ENCODE measurements at regions not wholly inside any gene's neighbourhood (a gene's known extent, or its start where the extent isn't known, plus 50 kb on each side); places are given as distances from the start of the nearest gene placed in this dataset.
"Not testable (repeated sequence)": the region's sequence is repeated elsewhere in the genome, so short reads cannot be mapped to it uniquely, and the experiment has no call there.

DNA sequence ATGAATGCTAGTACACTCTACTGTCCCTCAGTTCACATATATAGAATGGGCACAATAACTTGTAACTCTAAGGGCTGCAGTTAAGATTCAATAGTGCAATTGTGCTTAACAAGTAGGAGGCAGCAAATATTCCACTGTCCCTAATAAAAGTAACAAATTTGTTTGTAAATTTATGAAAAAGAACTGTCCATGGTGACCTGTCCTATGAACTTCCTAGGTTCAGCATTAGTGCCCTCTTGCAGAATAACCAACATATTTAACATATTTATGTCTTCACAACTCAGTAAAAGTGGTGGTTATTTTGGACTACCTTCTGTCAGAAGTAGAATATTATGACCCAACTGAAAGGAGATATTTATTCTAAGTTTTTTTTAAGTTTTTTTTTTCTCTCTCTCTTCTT, 327.8 kb downstream of the CENPW start (continued):
- TF ChIP-seq RELA (CRISPR knock-in tag; IDR thresholded peaks at IDR 0.05; ENCODE audit: borderline replicate concordance), result no peak

DNA sequence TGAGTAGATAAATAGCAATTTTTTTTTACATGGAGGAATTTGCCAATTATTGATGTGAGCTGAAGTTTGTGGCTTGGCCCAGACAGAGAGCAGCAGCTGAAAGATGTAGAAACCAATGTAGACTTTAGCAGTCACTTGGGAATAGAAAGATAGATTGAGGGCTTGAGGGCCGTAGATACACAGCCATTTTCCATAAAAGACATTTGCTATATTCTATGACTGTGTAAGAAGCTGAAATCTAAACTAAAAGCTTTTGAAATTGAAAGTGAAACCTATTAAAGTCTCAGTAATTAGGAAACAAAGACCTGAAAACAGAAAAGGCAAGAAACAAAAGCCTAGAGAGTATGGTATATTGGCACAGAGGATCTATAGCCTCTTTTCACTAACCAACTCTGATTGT, 332.7 kb downstream of the CENPW start:
- peaks cover 44% of the 10 kb centered on the region for H3K9me3 Mint-ChIP-seq
- H3K36me3 Mint-ChIP-seq, result peaks cover 10% of the 10 kb centered on the region
- DNase-seq (ENCODE audit: low spot score) (no peak), ATAC-seq (no peak)
- no peaks in the 10 kb centered on the region for H3K4me1 Mint-ChIP-seq
- H3K4me3 Mint-ChIP-seq, result no peak overlapping the region
- TF ChIP-seq FOXJ3 (CRISPR knock-in tag; IDR thresholded peaks at IDR 0.05; ENCODE audit: borderline replicate concordance) (no peak), ATF1 (CRISPR knock-in tag; IDR thresholded peaks at IDR 0.05) (no peak), JUN (CRISPR knock-in tag; IDR thresholded peaks at IDR 0.05) (no peak), TP53 (CRISPR knock-in tag; IDR thresholded peaks at IDR 0.05) (no peak)
- TF ChIP-seq, protein P1, sequence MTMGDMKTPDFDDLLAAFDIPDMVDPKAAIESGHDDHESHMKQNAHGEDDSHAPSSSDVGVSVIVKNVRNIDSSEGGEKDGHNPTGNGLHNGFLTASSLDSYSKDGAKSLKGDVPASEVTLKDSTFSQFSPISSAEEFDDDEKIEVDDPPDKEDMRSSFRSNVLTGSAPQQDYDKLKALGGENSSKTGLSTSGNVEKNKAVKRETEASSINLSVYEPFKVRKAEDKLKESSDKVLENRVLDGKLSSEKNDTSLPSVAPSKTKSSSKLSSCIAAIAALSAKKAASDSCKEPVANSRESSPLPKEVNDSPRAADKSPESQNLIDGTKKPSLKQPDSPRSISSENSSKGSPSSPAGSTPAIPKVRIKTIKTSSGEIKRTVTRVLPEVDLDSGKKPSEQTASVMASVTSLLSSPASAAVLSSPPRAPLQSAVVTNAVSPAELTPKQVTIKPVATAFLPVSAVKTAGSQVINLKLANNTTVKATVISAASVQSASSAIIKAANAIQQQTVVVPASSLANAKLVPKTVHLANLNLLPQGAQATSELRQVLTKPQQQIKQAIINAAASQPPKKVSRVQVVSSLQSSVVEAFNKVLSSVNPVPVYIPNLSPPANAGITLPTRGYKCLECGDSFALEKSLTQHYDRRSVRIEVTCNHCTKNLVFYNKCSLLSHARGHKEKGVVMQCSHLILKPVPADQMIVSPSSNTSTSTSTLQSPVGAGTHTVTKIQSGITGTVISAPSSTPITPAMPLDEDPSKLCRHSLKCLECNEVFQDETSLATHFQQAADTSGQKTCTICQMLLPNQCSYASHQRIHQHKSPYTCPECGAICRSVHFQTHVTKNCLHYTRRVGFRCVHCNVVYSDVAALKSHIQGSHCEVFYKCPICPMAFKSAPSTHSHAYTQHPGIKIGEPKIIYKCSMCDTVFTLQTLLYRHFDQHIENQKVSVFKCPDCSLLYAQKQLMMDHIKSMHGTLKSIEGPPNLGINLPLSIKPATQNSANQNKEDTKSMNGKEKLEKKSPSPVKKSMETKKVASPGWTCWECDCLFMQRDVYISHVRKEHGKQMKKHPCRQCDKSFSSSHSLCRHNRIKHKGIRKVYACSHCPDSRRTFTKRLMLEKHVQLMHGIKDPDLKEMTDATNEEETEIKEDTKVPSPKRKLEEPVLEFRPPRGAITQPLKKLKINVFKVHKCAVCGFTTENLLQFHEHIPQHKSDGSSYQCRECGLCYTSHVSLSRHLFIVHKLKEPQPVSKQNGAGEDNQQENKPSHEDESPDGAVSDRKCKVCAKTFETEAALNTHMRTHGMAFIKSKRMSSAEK (CRISPR knock-in tag; IDR thresholded peaks at IDR 0.05; ENCODE audit: borderline replicate concordance), result no peak
- TF ChIP-seq, protein P2, sequence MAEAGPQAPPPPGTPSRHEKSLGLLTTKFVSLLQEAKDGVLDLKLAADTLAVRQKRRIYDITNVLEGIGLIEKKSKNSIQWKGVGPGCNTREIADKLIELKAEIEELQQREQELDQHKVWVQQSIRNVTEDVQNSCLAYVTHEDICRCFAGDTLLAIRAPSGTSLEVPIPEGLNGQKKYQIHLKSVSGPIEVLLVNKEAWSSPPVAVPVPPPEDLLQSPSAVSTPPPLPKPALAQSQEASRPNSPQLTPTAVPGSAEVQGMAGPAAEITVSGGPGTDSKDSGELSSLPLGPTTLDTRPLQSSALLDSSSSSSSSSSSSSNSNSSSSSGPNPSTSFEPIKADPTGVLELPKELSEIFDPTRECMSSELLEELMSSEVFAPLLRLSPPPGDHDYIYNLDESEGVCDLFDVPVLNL (CRISPR knock-in tag; IDR thresholded peaks at IDR 0.05; ENCODE audit: borderline replicate concordance, low read depth), result no peak
- TF ChIP-seq, protein P3, sequence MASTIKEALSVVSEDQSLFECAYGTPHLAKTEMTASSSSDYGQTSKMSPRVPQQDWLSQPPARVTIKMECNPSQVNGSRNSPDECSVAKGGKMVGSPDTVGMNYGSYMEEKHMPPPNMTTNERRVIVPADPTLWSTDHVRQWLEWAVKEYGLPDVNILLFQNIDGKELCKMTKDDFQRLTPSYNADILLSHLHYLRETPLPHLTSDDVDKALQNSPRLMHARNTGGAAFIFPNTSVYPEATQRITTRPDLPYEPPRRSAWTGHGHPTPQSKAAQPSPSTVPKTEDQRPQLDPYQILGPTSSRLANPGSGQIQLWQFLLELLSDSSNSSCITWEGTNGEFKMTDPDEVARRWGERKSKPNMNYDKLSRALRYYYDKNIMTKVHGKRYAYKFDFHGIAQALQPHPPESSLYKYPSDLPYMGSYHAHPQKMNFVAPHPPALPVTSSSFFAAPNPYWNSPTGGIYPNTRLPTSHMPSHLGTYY (CRISPR knock-in tag; IDR thresholded peaks at IDR 0.05), result no peak
- no peaks in the 10 kb centered on the region for H3K27me3 Mint-ChIP-seq (ENCODE audit: low read depth)
- no peak overlapping the region for H3K27ac Mint-ChIP-seq
- CTCF ChIA-PET, result no interaction called here
- POLR2A ChIA-PET, result no interaction called here

DNA sequence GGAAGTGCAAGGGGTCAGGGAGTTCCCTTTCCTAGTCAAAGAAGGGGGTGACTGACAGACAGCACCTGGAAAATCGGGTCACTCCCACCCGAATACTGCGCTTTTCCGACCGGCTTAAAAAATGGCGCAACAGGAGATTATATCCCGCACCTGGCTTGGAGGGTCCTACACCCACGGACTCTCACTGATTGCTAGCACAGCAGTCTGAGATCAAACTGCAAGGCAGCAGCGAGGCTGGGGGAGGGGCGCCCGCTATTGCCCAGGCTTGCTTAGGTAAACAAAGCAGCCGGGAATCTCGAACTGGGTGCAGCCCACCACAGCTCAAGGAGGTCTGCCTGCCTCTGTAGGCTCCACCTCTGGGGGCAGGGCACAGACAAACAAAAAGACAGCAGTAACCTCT, 333.8 kb downstream of the CENPW start:
- H3K36me3 Mint-ChIP-seq; H3K27me3 Mint-ChIP-seq (ENCODE audit: low read depth); DNase-seq (ENCODE audit: low spot score); POLR2A ChIA-PET; H3K4me1 Mint-ChIP-seq; CTCF ChIA-PET; H3K4me3 Mint-ChIP-seq; ATAC-seq; H3K27ac Mint-ChIP-seq: not testable (repeated sequence)
- H3K9me3 Mint-ChIP-seq, result peaks cover 44% of the 10 kb centered on the region

DNA sequence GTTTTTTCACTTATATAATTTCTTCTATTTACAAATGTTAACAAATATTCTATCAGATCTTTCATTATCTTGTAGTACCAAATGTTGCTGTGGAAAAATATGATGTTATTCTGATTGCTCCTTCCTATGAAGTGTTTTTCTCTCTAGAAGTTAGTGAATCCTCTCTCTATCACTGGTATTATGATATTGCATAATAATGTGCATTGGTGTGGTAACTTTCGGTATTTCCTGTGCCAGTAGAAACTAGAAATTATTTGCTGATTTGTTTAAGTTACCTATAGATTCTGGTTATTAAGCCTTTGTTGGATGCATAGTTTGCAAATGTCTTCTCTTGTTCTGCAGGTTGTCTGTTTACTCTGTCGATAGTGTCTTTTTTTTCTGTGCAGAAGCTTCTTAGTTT, 342.5 kb downstream of the CENPW start:
- no peak for DNase-seq (ENCODE audit: low spot score)
- ATAC-seq, result no peak
- Mint-ChIP-seq H3K4me1 (no peaks in the 10 kb centered on the region), H3K4me3 (no peak overlapping the region), H3K27ac (no peak overlapping the region), H3K36me3 (no peaks in the 10 kb centered on the region), H3K9me3 (peaks cover 20% of the 10 kb centered on the region), H3K27me3 (ENCODE audit: low read depth) (no peaks in the 10 kb centered on the region)
- ChIA-PET POLR2A (no interaction called here), CTCF (interaction anchor here (0.6 kb wide), 1 partner anchor 505 kb away, joined by 3 read pairs; no protein-coding TSS in a partner anchor)
- TF ChIP-seq CBFB (CRISPR knock-in tag; IDR thresholded peaks at IDR 0.05; ENCODE audit: low read depth), result no peak
- TF ChIP-seq, protein P4, sequence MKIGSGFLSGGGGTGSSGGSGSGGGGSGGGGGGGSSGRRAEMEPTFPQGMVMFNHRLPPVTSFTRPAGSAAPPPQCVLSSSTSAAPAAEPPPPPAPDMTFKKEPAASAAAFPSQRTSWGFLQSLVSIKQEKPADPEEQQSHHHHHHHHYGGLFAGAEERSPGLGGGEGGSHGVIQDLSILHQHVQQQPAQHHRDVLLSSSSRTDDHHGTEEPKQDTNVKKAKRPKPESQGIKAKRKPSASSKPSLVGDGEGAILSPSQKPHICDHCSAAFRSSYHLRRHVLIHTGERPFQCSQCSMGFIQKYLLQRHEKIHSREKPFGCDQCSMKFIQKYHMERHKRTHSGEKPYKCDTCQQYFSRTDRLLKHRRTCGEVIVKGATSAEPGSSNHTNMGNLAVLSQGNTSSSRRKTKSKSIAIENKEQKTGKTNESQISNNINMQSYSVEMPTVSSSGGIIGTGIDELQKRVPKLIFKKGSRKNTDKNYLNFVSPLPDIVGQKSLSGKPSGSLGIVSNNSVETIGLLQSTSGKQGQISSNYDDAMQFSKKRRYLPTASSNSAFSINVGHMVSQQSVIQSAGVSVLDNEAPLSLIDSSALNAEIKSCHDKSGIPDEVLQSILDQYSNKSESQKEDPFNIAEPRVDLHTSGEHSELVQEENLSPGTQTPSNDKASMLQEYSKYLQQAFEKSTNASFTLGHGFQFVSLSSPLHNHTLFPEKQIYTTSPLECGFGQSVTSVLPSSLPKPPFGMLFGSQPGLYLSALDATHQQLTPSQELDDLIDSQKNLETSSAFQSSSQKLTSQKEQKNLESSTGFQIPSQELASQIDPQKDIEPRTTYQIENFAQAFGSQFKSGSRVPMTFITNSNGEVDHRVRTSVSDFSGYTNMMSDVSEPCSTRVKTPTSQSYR (CRISPR knock-in tag; IDR thresholded peaks at IDR 0.05), result no peak
- TF ChIP-seq, protein P5, sequence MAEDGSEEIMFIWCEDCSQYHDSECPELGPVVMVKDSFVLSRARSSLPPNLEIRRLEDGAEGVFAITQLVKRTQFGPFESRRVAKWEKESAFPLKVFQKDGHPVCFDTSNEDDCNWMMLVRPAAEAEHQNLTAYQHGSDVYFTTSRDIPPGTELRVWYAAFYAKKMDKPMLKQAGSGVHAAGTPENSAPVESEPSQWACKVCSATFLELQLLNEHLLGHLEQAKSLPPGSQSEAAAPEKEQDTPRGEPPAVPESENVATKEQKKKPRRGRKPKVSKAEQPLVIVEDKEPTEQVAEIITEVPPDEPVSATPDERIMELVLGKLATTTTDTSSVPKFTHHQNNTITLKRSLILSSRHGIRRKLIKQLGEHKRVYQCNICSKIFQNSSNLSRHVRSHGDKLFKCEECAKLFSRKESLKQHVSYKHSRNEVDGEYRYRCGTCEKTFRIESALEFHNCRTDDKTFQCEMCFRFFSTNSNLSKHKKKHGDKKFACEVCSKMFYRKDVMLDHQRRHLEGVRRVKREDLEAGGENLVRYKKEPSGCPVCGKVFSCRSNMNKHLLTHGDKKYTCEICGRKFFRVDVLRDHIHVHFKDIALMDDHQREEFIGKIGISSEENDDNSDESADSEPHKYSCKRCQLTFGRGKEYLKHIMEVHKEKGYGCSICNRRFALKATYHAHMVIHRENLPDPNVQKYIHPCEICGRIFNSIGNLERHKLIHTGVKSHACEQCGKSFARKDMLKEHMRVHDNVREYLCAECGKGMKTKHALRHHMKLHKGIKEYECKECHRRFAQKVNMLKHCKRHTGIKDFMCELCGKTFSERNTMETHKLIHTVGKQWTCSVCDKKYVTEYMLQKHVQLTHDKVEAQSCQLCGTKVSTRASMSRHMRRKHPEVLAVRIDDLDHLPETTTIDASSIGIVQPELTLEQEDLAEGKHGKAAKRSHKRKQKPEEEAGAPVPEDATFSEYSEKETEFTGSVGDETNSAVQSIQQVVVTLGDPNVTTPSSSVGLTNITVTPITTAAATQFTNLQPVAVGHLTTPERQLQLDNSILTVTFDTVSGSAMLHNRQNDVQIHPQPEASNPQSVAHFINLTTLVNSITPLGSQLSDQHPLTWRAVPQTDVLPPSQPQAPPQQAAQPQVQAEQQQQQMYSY (CRISPR knock-in tag; IDR thresholded peaks at IDR 0.05), result no peak
- no peak for TF ChIP-seq TEAD1 (CRISPR knock-in tag; IDR thresholded peaks at IDR 0.05)
- TF ChIP-seq NR1H2 (CRISPR knock-in tag; IDR thresholded peaks at IDR 0.05), result no peak
- TF ChIP-seq, protein P6, sequence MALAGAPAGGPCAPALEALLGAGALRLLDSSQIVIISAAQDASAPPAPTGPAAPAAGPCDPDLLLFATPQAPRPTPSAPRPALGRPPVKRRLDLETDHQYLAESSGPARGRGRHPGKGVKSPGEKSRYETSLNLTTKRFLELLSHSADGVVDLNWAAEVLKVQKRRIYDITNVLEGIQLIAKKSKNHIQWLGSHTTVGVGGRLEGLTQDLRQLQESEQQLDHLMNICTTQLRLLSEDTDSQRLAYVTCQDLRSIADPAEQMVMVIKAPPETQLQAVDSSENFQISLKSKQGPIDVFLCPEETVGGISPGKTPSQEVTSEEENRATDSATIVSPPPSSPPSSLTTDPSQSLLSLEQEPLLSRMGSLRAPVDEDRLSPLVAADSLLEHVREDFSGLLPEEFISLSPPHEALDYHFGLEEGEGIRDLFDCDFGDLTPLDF (CRISPR knock-in tag; IDR thresholded peaks at IDR 0.05), result no peak
- no peak for TF ChIP-seq ZNF671 (CRISPR knock-in tag; IDR thresholded peaks at IDR 0.05)
- TF ChIP-seq GRHL2 (CRISPR knock-in tag; IDR thresholded peaks at IDR 0.05; ENCODE audit: insufficient replicate concordance, severe bottlenecking), result no peak
- no peak for TF ChIP-seq TEAD4 (CRISPR knock-in tag; IDR thresholded peaks at IDR 0.05)

Measured in WTC11 (cell line).